ENCODE measurements at regions not wholly inside any gene's neighbourhood (a gene's known extent, or its start where the extent isn't known, plus 50 kb on each side); places are given as distances from the start of the nearest gene placed in this dataset.

DNA sequence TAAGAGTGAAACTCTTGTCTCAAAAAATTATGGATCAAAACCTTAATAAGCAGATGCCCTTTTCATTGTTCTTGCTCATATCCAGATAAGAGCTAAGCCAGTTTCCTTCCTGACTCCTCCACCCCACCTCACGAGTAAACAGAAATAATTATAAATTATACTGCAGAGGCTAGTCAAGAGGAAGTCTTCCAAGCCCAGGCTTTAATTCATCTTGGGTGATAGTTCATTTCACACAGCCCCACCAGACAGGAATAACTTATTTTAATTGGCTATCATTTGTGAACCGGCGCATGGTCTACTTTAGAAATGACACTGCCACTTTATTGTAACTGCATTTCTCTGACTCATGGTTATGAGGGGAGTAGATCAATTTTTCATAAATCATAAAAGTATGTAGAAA is 102.0 kb downstream of the BTBD3 start:
- TF ChIP-seq, protein P1, sequence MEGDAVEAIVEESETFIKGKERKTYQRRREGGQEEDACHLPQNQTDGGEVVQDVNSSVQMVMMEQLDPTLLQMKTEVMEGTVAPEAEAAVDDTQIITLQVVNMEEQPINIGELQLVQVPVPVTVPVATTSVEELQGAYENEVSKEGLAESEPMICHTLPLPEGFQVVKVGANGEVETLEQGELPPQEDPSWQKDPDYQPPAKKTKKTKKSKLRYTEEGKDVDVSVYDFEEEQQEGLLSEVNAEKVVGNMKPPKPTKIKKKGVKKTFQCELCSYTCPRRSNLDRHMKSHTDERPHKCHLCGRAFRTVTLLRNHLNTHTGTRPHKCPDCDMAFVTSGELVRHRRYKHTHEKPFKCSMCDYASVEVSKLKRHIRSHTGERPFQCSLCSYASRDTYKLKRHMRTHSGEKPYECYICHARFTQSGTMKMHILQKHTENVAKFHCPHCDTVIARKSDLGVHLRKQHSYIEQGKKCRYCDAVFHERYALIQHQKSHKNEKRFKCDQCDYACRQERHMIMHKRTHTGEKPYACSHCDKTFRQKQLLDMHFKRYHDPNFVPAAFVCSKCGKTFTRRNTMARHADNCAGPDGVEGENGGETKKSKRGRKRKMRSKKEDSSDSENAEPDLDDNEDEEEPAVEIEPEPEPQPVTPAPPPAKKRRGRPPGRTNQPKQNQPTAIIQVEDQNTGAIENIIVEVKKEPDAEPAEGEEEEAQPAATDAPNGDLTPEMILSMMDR (IDR thresholded peaks at IDR 0.05), result no peak
- no peak for TF ChIP-seq POLR2A (IDR thresholded peaks at IDR 0.05)
